Heart right ventricle (tissue), 16 donors: ENCODE measurements at regions not wholly inside any gene's neighbourhood (a gene's known extent, or its start where the extent isn't known, plus 50 kb on each side); places are given as distances from the start of the nearest gene placed in this dataset.

ENCODE experiments used
- ATAC-seq, 8 donors: fragments of 200-7000 bp; cut with Tn5 transposase; one replicate each; pipeline ENCODE4 v1.9.1; 2020; ENCODE audit warnings: mild to moderate bottlenecking in 8 of 8, moderate library complexity in 8 of 8, moderate number of reproducible peaks in 1 of 8
- DNase-seq, 2 donors: peaks; one replicate each; pipeline ENCODE4 v3.0.0-alpha.2; 2020
- H3K27ac ChIP-seq, 10 donors: fragments of 200-600 bp; sonication (generic) in 2 of 10; one replicate each; pipeline versions ENCODE4 v1.5.0 to v1.8.0; 2020 to 2022; ENCODE audit warnings: mild to moderate bottlenecking in 3 of 10
- H3K27me3 ChIP-seq, 7 donors: fragments of 200-600 bp; one replicate each; pipeline ENCODE4 v1.8.0; 2021 to 2022; ENCODE audit warnings: mild to moderate bottlenecking in 2 of 7
- H3K36me3 ChIP-seq, 9 donors: fragments of 200-600 bp; sonication (generic) in 1 of 9; one replicate each; pipeline versions ENCODE4 v1.5.0 to v1.8.0; 2020 to 2022; ENCODE audit warnings: mild to moderate bottlenecking in 2 of 9
- H3K4me1 ChIP-seq, 9 donors: fragments of 200-600 bp; sonication (generic) in 1 of 9; one replicate each; pipeline versions ENCODE4 v1.5.0 to v1.8.0; 2020 to 2022; ENCODE audit warnings: mild to moderate bottlenecking in 4 of 9
- H3K4me3 ChIP-seq, 10 donors: fragments of 200-600 bp; sonication (generic) in 2 of 10; one replicate each; pipeline versions ENCODE4 v1.5.0 to v1.8.0; 2020 to 2022; ENCODE audit warnings: mild to moderate bottlenecking in 7 of 10, moderate library complexity in 2 of 10
- H3K9me3 ChIP-seq, 11 donors: fragments of 200-600 bp in 10 of 11; sonication (generic) in 2 of 11; one replicate each; pipeline versions ENCODE4 v1.5.0 to v1.8.0; 2013 to 2022; ENCODE audit warnings: mild to moderate bottlenecking in 2 of 11, control low read depth in 1 of 11, moderate library complexity in 1 of 11
- CTCF ChIP-seq, 9 donors: fragments of 200-600 bp; sonication (generic) in 2 of 9; IDR thresholded peaks; one replicate each; pipeline versions ENCODE4 v1.5.0 to v1.8.0; 2021 to 2022; ENCODE audit warnings: antibody characterized with exemption in 9 of 9, mild to moderate bottlenecking in 5 of 9, moderate library complexity in 1 of 9
- WGBS, 2 donors: extraction: QIAGEN DNeasy Blood & Tissue Kit; methylation state at CpG; one replicate each; pipeline ENCODE4 v1.1.7; 2013; ENCODE audit warnings: inconsistent platforms in 1 of 2; 5-methylcytosine and 5-hydroxymethylcytosine counted together
- intact Hi-C, 10 donors: fragments of 100-400 bp; cut with DNase I; formaldehyde crosslinking; loops; one replicate each; pipeline versions ENCODE4 v1.11.1 to v1.14.2; 2022
- donor health status: Arrhythmogenic right ventricular cardiomyopathy.
- donor health status: ischemic (EF 13 %, LVEDD 7.1; RV severe dilation, severe dysfunction).
- donor health status: healthy with polysubstance abuse.
- donor health status: DM: no; HTN: yes; CAD: no.
- donor health status: DM: no; HTN: no; CAD: no.
- donor health status: ischemic (EF 25% LVEDD 6.9; RV normal size, moderate dysfunction).
- donor health status: ischemic (EF 25% LVEDD 5.7; RV mildly dilated, moderate dysfunction).
- donor health status: healthy.
- donor health status: DM: yes; HTN: yes; CAD: no.
- donor health status: Ischemic cardiomyopathy.
- donor health status: ischemic (EF 35%, LVEDD 5.7; RV mildly dilated, moderate dysfunction).
- donor health status: nonischemic (EF 11% LVEDD 7.7; RV severe dilation, severe dysfunction).
- donor health status: DM: yes; HTN: yes; CAD: no.
- donor health status: PGD.
- donor health status: ischemic (EF 29% LVEDD 5.4; RV normal size, mild dysfunction).
- donor health status: nonischemic (EF 23%, LVEDD 6.1; RV moderate dilation, normal function).

GRCh38 chr3:73745526-73746191, 120.9 kb upstream of the PDZRN3 start:
- peaks cover 0 to 7% (median 0%) of the 10 kb centered on the region in 9 donors for H3K4me1 ChIP-seq
- WGBS, 2 donors, result 57 to 67% methylated on average over 9 of the region's 9 CpGs
- TF ChIP-seq CTCF (IDR thresholded peaks at IDR 0.05), result no peak
- no peaks in the 10 kb centered on the region for H3K36me3 ChIP-seq
- intact Hi-C loops, result no loop called here
- H3K27ac ChIP-seq, result no peak overlapping the region
- H3K9me3 ChIP-seq, result no peaks in the 10 kb centered on the region
- H3K4me3 ChIP-seq, result no peak overlapping the region
- no peaks in the 10 kb centered on the region for H3K27me3 ChIP-seq
- DNase-seq (no peak), ATAC-seq (peak in 4 of 8 donors; percentile 42 to 63 (median 52))

GRCh38 chr3:73743551-73743950, 118.8 kb upstream of the PDZRN3 start:
- H3K4me3 ChIP-seq, result no peak overlapping the region
- no peaks in the 10 kb centered on the region for H3K9me3 ChIP-seq
- no peak for TF ChIP-seq CTCF (IDR thresholded peaks at IDR 0.05)
- no peaks in the 10 kb centered on the region for H3K36me3 ChIP-seq
- no peaks in the 10 kb centered on the region for H3K27me3 ChIP-seq
- intact Hi-C loops, result no loop called here
- H3K27ac ChIP-seq, result no peak overlapping the region
- H3K4me1 ChIP-seq, result peaks cover 0 to 7% (median 0%) of the 10 kb centered on the region in 9 donors
- 61% methylated on average over 4 of the region's 4 CpGs for WGBS, 2 donors
- ATAC-seq, result no peak
- no peak for DNase-seq

- Histone ChIP-seq H3K36me3 (no peaks in the 10 kb centered on the region), H3K4me1 (no peaks in the 10 kb centered on the region), H3K9me3 (no peaks in the 10 kb centered on the region), H3K27ac (no peak overlapping the region), H3K4me3 (no peak overlapping the region), H3K27me3 (no peaks in the 10 kb centered on the region)
- 52 to 57% methylated on average over 5 of the region's 5 CpGs for WGBS, 2 donors
- DNase-seq (no peak), ATAC-seq (no peak)
- intact Hi-C loops, result no loop called here
- TF ChIP-seq CTCF (IDR thresholded peaks at IDR 0.05), result no peak
Measured at GRCh38 chr3:73739791-73740453, 115.2 kb upstream of the PDZRN3 start.

- no peak for TF ChIP-seq CTCF (IDR thresholded peaks at IDR 0.05)
- Histone ChIP-seq H3K9me3 (no peaks in the 10 kb centered on the region), H3K27me3 (no peaks in the 10 kb centered on the region), H3K4me3 (no peak overlapping the region), H3K27ac (no peak overlapping the region), H3K36me3 (no peaks in the 10 kb centered on the region), H3K4me1 (peaks cover 0 to 7% (median 0%) of the 10 kb centered on the region in 9 donors)
- DNase-seq (no peak), ATAC-seq (no peak)
- intact Hi-C loops, result no loop called here
- WGBS, 2 donors, result 73 to 81% methylated on average over 1 of the region's 1 CpG
Measured at GRCh38 chr3:73738711-73739110, 114.0 kb upstream of the PDZRN3 start.
